ENCODE measurements at regions not wholly inside any gene's neighbourhood (a gene's known extent, or its start where the extent isn't known, plus 50 kb on each side); places are given as distances from the start of the nearest gene placed in this dataset.

- no peak overlapping the region for H3K4me3 ChIP-seq (ENCODE audit: low read depth, low read length)
- peak; percentile 21 for DNase-seq (ENCODE audit: low read depth, low spot score)
- in situ Hi-C loops (cut with HindIII; ENCODE audit: low sequenced_read_pairs): no loop called here
- no peak for TF ChIP-seq CTCF (IDR thresholded peaks at IDR 0.05; ENCODE audit: low read depth, low read length)
Observed at GRCh38 chr7:142614116-142614515, 135.2 kb upstream of the PRSS1 start.

GRCh38 chr7:142612237-142612881, 136.9 kb upstream of the PRSS1 start:
- H3K4me3 ChIP-seq (ENCODE audit: low read depth, low read length): no peak overlapping the region
- TF ChIP-seq CTCF (IDR thresholded peaks at IDR 0.05; ENCODE audit: low read depth, low read length): no peak
- in situ Hi-C loops (cut with HindIII; ENCODE audit: low sequenced_read_pairs): no loop called here
- DNase-seq (ENCODE audit: low read depth, low spot score): peak; percentile 68

GRCh38 chr7:142611566-142612236, 137.6 kb upstream of the PRSS1 start:
- H3K4me3 ChIP-seq (ENCODE audit: low read depth, low read length): no peak overlapping the region
- no peak for DNase-seq (ENCODE audit: low read depth, low spot score)
- in situ Hi-C loops (cut with HindIII; ENCODE audit: low sequenced_read_pairs): no loop called here
- no peak for TF ChIP-seq CTCF (IDR thresholded peaks at IDR 0.05; ENCODE audit: low read depth, low read length)

GRCh38 chr7:142608630-142609428, 140.4 kb upstream of the PRSS1 start:
- in situ Hi-C loops (cut with HindIII; ENCODE audit: low sequenced_read_pairs): no loop called here
- H3K4me3 ChIP-seq (ENCODE audit: low read depth, low read length): no peak overlapping the region
- DNase-seq (ENCODE audit: low read depth, low spot score): no peak
- no peak for TF ChIP-seq CTCF (IDR thresholded peaks at IDR 0.05; ENCODE audit: low read depth, low read length)

- no peak for TF ChIP-seq CTCF (IDR thresholded peaks at IDR 0.05; ENCODE audit: low read depth, low read length)
- DNase-seq (ENCODE audit: low read depth, low spot score): no peak
- in situ Hi-C loops (cut with HindIII; ENCODE audit: low sequenced_read_pairs): no loop called here
- H3K4me3 ChIP-seq (ENCODE audit: low read depth, low read length): no peak overlapping the region
Observed at GRCh38 chr7:142607351-142607750, 141.9 kb upstream of the PRSS1 start.

GRCh38 chr7:142606081-142606480, 143.2 kb upstream of the PRSS1 start:
- TF ChIP-seq CTCF (IDR thresholded peaks at IDR 0.05; ENCODE audit: low read depth, low read length): no peak

More at GRCh38 chr7:142606081-142606480, 143.2 kb upstream of the PRSS1 start:
- DNase-seq (ENCODE audit: low read depth, low spot score): no peak
- H3K4me3 ChIP-seq (ENCODE audit: low read depth, low read length): no peak overlapping the region
- in situ Hi-C loops (cut with HindIII; ENCODE audit: low sequenced_read_pairs): no loop called here
